Activated naive CD4-positive, alpha-beta T cell treated with anti-CD3 and anti-CD28 coated beads, Interleukin-2, amount 50 U/mL, for 16 hours (primary cell): ENCODE measurements at regions not wholly inside any gene's neighbourhood (a gene's known extent, or its start where the extent isn't known, plus 50 kb on each side); places are given as distances from the start of the nearest gene placed in this dataset.
"Not testable (repeated sequence)": the region's sequence is repeated elsewhere in the genome, so short reads cannot be mapped to it uniquely, and the experiment has no call there.

ENCODE experiments used
- DNase-seq: peaks from one replicate; pipeline ENCODE4 v3.0.0-alpha.2; 2020

DNA sequence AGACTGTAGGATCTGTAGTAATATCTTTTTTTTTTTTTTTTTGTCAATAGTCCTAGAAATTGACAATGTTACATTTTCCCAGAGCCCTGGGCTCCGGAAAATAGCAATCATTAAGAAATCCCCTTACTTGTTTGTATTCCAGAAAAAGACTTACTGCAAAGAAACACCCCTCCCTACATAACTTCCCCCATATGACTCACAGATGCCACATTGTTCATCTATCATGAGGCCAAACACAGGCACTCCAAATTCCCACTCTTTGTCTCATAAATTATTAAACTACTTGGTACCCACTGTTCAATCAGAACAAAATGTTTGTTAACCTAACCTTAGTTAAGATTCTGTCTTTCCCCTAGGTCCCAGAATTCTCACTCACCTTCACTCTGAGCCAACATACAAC lies 53.5 kb downstream of the TEX51 start:
- no peak for DNase-seq

DNA sequence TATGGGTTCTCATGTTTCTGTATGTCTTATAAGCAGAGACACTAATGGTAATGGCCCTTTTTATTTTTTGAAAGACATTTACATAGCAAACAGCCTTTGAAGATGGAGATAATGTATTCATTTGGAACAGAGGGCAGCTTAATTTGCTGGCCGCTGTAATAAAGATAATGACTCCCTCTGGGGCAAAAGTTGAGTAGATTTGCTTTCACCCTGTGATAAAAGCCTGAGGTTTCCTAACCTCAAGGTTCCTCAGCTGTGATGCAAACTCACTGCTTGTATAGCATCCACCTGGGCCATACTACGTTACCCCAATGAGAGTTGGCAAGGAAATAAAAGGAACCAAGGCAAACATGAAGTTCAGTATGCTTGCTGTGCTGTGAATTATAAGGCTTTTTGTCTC lies 54.8 kb downstream of the TEX51 start:
- no peak for DNase-seq

DNA sequence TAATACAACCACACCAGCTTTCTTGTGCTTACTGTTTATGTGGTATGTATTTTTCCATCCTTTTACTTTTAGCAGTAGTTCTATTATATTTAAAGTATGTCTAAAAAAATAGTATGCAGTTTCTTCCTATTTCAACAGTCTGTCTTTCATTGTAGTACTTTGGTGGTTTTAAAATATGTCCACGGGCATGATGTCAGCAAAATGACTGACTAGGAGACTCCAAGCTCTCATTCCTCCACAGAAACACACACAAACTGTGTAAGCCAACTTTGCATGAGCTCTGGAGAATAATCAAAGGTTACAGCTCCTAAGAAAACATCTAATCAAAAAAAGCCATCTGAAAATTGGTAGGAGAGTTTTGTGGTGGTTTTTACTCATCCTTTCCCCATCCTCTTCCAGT lies 56.1 kb downstream of the TEX51 start:
- no peak for DNase-seq

DNA sequence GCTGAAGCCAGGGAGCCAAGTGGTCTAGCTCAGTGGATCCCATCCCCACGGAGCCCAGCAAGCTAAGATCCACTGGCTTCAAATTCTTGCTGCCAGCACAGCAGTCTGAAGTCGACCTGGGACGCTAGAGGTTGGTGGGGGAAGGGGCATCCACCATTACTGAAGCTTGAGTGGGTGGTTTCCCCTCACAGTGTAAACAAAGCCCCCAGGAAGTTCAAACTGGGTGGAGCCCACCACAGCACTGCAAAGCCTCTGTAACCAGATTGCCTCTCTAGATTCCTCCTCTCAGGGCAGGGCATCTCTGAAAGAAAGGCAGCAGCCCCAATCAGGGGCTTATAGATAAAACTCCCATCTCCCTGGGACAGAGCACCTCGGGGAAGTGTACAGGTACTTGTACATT lies 58.1 kb downstream of the TEX51 start:
- not testable (repeated sequence) for DNase-seq

DNA sequence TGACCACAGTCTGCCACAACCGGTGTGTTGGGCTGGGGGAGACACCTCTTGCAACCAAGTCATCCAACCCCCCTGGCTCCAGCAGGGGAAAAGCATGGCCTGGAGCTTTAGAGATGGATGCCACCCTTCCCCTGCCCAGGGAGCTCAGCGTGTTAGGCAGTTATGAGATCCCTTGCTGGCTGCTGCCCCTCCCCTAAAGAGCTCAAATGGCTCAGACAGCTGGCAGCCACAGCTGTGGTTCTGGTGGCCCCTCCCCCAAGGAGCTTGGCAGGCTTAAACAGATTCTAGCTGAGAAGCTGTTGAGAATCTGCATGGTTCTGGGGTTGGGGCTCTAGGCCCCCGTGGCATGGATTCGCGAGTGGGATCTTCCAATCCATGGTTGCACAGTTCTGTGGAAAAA lies 64.7 kb downstream of the TEX51 start:
- no peak for DNase-seq

DNA sequence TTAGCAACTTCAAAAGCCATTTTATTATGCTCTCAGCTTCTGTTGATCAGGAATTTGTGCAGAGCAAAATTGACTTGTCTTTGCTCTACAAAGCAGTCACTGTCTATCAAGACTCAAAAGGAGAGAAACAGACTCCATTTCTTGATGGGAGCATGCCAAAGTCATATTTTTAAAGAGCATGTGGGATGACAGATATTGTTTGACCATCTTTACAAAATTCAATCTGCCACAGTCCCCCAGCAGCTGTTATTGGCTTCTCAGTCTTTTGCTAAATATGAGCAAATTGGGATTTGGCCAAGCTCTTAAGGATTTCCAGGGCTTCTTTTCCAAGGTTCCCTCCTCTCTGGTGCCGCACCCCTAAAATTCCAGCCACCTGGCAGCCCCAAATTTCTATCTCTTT lies 67.9 kb downstream of the TEX51 start:
- DNase-seq = no peak

DNA sequence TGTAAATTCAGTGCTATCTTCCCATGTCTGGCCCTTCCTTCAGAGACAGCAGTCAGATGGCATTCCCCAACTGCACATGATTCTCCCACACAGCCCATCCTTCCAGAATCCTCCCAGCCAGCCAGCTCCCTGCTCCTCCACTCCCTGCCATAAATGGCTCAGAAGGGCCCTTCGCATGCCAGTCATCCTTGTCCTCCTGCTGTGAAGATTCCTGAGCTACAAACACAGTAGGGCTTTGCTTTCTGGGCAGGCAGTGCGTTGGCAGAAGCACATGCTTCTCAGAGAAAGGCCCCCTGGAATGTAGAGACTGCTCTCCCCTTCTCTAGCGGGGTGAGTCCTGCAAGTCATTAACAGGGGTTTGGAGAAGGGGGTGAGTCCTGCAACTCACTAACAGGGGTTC lies 71.9 kb downstream of the TEX51 start:
- no peak for DNase-seq

DNA sequence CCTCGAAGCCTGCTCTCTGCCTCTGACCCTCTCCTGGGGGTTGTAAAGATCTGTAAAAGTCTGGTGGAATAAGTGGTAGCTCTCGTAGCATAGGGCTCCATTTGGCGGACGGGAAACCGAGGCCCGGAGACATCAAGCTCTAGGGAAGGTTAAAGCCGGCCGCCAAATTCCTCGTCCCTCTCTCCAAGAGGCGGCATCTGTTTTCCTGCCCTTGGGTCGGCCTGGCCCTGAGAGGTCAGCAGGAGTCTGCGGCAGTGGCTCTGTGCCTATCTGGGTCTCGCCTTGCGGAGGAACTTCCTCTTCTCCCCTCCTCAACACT lies 72.4 kb downstream of the TEX51 start:
- no peak for DNase-seq

DNA sequence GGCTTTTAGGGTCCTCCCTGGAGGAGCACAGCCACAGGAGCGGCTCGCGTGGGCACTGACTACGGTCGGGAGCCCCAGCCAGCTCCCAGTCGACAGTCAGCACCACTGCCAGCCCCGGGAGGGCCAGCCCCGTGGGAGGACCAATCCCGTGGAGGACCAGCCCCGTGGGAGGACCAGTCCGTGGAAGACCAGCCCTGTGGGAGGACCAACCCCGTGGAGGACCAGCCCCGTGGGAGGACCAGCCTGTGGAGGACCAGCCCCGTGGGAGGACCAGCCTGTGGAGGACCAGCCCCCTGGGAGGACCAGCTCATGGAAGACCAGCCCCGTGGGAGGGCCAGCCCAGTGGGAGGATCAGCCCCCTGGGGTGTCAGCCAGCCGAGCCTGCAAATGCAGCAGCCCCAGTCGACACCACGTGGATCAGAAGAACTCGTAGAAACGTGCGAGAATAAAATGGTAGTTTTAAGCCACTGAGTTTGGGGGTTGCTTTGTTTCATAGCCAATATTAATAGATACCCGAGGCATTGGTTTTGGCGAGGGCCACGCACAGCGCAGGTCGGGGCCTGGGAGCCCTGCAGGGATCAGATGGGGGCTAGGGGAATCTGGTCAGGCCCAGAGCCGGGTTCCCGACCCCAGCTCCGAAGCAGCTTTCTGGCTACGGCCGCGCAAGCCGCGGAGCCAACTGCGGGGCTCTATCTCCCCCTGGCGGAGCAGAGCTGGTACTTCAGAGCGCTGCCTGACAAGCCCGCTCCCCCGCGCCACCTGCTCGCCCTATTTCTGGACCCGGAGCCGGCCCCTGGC lies 73.0 kb downstream of the TEX51 start:
- DNase-seq = peak; percentile 69

DNA sequence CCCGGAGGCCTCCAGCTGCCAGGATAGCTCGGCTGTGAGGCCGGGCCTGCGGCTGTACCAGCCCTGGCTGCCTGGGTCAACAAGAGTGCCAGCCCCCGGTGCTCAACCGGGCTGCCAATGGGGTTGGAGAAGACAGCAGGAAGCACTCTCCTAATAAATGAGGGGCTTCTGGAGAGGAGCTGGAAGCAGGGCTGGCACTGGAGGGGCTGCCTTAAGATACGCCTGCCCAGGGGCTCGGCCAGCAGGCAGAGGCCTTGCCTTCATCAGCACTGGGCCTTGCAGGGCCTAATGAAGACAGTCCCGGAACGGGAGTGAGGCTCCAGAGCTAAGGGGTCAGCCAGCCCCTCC lies 73.6 kb downstream of the TEX51 start:
- DNase-seq = no peak

DNA sequence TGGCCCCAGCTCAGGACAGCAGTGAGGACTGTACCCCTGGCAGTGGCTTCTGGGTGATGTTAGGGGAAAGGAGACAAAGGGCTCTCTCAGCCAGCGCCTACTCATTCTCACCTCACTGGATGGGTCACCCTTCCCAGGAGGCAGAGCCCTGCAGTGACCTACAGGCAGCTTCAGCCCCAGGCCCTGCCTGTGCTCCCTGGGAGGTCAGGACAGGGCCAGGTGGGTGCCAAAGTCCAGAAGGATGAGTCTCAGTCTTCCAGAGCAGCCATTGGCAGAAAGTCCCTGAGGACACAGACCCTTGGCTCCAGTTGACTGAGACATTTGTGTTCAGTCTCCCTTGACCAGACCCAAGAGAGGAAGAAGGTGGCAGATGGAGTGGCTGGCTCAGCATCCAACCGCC lies 75.1 kb downstream of the TEX51 start:
- DNase-seq = no peak

DNA sequence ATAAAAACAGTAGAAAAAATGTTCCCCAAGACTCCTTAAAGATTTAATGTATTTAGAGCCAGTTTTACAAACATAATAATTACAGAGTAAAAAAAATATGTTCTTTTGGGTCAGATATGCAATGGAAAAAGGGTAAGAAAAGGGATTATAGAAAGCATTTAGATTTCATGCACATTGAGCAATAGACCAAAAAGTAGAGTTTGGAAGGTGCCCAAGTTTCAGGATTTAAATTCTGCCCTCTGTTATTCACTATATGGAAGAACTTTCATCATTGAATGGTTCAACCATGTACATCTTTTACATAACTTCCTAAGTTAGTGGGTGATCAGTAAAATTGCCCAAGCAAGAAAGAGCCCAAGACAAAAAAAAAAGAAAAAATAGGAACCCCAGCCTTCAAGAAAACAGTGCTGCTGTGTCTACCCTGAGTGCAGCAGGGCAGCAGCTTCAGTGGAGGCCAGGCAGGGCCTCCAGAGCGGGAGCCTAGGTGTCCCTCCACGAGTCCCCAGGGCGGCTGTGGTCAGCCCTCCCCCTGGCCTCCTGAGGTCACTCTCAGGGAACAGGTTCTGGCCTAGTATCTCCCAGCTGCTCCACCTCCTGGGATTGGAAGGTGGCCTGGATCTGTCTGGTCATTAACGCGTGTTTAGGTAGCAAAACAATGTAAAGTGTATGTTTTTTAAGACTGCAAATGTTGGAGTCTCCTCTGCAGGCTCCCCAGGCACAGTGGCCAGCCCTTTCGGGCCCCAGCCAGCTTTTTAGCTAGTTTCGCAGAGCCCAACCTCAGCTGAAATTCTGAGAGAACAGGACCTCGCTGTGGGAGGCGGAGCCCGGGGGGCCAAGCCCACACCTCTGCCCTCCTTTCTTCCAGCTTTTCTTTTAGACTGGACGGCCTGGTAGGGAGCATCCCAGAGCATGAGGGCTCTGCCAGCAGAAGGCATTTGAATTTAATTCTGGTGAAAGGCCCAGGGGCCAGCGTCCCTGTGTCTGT lies 77.3 kb downstream of the TEX51 start:
- DNase-seq = no peak

DNA sequence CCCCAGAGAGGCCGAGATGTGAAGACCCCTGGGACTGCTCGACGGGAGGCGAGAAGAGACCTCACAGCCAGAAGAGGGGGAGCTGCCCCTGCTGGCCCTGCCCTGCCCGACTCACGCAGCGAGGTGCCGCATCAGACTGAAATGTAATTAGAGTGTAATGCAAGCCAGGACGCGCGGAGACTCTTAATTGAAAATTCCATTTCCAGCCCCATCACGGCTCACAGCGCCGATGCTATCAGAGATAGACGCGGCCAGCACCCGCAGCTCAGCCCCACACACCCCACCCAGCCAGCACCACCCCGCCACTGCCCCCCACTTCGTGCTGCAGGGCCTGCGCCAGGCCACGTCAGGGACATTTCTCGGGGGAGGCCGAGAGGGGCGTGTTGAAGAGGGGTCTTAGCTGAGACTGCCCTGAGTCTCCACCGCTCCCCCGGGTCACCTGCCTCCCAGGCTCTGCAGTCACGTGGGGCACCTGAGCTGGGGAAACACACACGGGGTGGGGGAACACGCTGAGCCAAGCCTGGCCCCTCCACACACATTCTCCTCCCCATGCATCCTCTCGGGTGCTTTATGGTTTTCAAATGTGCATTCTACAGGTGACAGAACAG lies 78.1 kb downstream of the TEX51 start:
- DNase-seq = no peak

DNA sequence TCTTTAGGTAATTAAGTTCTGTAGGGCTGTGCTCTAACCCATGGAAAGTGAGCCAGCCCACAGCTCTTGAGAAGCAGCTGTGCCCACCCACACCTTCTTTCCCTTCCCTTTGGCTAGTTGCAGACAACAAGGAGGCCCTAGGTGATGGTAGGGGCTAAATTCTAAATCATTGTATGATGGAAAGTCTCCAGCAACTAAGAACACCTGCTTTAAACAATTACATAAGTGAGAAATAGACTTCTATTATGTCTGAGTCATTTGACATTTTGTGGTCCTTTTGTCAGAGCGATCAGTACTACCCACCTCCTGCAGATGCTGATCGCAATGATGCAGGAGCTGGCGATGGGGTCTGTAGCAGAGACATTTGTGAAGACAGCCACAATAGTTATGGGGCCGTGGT lies 79.6 kb downstream of the TEX51 start:
- DNase-seq = no peak

DNA sequence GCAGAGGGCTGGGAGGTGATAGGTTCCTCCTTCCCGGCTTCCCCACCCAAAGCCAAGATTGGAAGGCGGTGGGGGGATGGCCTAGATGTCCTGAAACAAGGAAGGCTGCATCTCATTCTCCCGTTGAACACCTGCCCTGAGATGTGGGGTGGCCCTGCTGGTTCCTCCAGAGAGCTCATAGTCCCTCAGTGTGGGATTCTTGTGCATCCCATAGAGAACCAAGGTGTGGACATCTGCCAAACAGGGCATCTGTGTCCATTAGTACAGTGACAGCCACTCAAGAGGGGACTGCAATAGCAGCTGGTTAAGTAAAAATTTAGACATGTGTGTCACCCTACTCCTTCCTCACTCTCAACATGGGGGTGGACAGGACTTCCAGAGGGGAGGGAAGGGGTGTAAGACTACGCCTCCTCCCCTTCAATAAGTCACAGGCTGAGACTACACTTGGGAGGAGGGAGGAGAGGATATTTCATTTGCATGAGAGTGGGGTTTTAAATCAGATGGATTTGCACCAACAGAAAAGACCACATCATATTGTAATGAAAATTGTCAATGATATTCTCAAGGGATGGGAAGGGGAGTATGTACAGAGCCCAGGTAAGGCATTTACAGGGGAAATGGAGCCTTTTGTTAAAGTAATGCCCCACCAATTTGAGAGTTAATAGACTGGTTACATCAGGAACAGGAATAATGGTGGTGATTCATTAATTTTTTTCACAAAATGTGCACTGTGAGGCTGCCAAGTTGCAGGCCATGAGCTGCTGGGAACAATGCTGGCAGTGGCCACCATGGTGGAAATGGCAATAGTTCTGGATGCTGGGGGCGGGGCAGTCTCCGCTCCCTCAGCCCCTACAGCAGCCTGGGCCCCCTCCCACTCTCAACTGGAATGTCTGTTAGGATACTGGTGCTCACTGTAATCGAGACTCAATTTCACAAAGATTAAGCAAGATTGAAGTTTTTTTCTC lies 80.6 kb downstream of the TEX51 start:
- no peak for DNase-seq

DNA sequence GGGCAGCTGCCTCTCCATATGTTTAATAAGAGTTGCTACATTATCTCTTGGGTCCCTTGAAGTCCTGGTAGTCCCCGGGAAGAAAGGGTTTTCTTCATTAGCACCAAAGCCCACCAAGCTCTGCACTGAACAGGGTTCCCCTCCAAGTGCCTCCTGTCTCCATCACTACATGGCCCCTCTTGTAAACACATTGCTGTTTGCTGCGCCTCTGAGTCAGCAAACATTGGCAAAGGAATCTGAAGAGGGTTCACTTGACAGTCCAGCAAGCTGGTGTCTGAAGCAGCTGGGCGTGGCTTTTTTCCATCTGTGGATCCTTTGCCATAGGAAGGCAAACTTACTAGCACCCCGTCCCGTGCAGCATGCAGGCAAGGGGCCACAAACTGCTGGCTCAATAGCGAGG lies 82.8 kb downstream of the TEX51 start:
- DNase-seq = no peak

DNA sequence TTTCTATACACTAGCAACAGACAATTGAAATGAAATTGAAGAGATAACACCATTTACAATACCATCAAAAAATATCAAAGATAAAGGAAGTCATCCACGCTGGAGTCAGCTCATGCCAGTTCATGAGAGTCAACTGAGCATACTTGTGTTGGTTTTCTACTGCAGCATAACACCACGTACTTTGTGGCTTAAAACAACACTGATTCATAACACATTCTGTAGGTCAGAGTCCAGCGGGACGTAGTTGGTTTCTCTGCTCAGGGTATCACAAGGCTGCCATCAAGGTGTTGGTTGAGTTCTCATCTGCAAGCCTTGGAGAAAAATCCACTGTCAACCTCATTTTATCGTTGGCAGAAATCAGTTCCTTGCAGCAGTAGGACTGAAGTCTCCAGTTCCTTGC lies 84.2 kb downstream of the TEX51 start:
- DNase-seq = no peak

DNA sequence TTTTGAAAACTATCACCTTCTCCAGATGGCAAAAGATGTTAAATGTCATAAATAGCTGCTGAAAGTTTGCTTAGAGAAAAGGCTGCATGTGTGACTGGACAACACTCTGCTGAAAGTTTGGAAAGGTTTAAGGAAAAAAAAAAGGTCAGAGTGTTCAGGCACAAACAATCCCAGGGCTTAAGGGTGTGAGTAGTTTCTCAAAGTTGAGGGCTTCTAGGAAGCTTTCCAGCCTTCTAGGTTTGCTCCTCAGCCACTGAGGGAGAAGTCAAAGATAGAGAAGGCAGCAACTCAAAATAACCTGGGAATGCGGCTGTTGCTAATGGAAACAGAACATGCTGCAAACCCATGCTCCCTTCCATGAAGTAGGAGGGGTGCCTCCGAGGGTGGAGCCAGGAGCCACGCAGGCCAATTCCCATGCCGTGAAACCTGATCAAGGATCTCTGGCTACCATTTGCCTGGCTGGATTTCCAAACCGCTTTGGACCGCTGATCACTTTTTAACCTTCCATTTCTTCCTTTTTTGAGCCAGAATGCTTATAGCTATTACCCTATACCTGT lies 88.0 kb downstream of the TEX51 start:
- DNase-seq = no peak

DNA sequence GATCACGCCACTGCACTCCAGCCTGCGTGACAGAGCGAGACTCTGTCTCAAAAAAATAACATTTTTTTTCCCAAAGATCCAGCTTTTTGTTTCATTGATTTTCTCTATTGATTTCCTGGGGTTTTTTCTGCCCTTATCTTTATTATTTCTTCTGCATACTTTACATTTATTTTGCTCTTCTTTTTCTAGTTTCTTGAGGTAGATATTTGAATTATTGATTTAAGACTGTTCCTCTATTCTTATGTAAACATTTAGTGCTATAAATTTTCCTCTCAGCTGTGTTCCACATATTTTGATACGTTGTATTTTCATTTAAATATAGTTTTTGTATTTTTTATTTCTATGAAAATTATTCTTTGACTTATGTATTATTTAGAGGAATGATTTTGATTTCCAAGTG lies 89.8 kb downstream of the TEX51 start:
- DNase-seq = no peak

DNA sequence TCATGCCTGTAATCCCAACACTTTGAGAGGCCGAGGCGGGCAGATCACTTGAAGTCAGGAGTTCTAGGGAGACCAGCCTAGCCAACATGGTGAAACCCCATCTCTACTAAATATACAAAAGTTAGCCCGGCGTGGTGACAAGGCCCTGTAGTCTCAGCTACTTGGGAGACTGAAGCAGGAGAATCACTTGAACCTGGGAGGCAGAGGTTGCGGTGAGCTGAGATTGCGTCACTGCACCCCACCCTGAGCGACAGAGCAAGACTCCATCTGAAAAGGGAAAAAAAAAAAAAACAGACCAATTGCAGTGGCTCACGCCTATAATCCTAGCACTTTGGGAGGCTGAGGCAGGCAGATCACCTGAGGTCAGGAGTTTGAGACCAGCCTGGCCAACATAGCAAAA lies 90.4 kb downstream of the TEX51 start:
- DNase-seq = not testable (repeated sequence)

DNA sequence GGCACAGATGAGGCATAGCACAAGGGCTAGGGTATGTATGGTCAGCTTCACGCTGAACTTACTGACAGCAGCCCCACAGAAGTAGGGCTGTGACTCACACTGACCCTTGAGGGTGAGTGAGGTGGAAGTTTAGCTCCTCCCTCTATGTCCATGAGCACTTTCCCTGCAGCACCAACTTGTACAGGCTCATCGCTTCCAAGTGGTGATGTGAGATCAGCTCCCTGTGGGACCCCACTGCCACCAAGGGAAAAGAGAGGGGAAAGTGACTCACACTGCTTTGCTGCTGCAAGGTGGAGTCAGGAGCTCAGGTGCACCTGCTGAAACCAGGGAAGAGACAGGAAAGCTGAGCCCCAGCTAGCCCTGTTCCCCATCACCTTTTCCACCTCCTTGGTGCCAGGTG lies 91.5 kb downstream of the TEX51 start:
- DNase-seq = no peak
